Mammary epithelial cell (primary cell): ENCODE measurements at regions not wholly inside any gene's neighbourhood (a gene's known extent, or its start where the extent isn't known, plus 50 kb on each side); places are given as distances from the start of the nearest gene placed in this dataset.

Experiments
- EZH2 ChIP-seq: IDR thresholded peaks from 2 replicates; pipeline ENCODE4 v1.6.1; 2012; ENCODE audit warnings: low read length, inconsistent platforms, borderline replicate concordance
- TF ChIP-seq, protein P1 (sequence below), 2 donors: IDR thresholded peaks in 1 of 2; conservative IDR thresholded peaks in 1 of 2; 2 replicates each; pipeline ENCODE4 v1.5.1; 2011 to 2012; ENCODE audit warnings: inconsistent platforms in 2 of 2, low read length in 2 of 2, mild to moderate bottlenecking in 2 of 2, control low read depth in 1 of 2, low read depth in 1 of 2; ENCODE audit not compliant: insufficient read depth in 1 of 2; ENCODE audit errors: extremely low read depth in 1 of 2

DNA sequence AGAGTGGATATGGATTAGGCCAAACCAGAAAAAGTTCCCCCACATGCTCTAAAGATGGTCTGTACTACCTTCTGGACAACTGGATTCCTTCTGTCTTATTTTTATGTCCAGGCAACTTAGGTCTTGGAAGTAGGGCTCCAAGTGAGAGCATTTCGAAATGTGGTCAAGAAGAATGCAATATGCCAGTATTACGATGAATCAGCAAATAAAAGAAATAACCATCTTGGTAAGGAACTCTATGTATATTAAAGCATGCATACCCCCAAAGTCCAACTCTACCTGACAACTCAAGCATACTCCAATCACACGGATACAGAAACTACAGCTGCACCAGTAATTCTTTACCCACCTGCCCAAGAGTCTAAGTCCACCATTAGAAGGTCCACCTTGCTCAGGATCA is 234.5 kb downstream of the HNRNPD start:
- TF ChIP-seq, protein P1, sequence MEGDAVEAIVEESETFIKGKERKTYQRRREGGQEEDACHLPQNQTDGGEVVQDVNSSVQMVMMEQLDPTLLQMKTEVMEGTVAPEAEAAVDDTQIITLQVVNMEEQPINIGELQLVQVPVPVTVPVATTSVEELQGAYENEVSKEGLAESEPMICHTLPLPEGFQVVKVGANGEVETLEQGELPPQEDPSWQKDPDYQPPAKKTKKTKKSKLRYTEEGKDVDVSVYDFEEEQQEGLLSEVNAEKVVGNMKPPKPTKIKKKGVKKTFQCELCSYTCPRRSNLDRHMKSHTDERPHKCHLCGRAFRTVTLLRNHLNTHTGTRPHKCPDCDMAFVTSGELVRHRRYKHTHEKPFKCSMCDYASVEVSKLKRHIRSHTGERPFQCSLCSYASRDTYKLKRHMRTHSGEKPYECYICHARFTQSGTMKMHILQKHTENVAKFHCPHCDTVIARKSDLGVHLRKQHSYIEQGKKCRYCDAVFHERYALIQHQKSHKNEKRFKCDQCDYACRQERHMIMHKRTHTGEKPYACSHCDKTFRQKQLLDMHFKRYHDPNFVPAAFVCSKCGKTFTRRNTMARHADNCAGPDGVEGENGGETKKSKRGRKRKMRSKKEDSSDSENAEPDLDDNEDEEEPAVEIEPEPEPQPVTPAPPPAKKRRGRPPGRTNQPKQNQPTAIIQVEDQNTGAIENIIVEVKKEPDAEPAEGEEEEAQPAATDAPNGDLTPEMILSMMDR (conservative IDR thresholded peaks at IDR 0.05 in 1 of 2, IDR thresholded peaks at IDR 0.05 in 1 of 2; ENCODE audit: extremely low read depth in 1 of 2, insufficient read depth in 1 of 2, low read depth in 1 of 2, low read length in 2 of 2), result no peak
- TF ChIP-seq EZH2, result no peak
